ENCODE measurements at regions not wholly inside any gene's neighbourhood (a gene's known extent, or its start where the extent isn't known, plus 50 kb on each side); places are given as distances from the start of the nearest gene placed in this dataset.

DNA sequence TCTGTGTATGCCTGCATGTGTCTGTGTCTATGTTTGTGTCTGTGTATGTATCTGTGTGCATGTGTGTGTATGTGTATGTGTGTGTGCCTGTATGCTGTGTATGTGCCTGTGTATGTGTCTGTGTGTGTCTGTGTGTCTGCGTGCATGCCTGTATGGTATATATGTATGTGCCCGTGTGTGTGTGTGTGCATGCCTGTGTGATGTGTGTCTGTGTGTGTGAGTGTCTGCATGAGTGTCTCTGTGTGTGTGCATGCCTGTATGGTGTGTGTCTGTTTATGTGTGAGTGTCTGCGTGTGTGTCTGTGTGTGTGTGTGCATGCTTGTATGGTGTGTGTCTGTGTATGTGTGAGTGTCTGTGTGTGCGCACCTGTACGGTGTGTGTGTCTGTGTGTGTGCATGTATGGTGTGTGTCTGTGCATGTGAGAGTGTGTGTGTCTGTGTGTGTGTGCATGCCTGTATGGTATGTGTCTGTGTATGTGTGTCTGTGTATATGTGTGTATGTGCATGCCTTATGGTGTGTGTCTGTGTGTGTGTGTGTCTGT, 137.1 kb upstream of the IRX2 start:
- Histone ChIP-seq H3K27ac (ENCODE audit: low read depth, low read length) (no peak overlapping the region), H3K9me3 (ENCODE audit: control insufficient read depth in 3 of 3, low read length in 3 of 3) (peaks cover 0 to 2% (median 0%) of the 10 kb centered on the region in 3 donors)

DNA sequence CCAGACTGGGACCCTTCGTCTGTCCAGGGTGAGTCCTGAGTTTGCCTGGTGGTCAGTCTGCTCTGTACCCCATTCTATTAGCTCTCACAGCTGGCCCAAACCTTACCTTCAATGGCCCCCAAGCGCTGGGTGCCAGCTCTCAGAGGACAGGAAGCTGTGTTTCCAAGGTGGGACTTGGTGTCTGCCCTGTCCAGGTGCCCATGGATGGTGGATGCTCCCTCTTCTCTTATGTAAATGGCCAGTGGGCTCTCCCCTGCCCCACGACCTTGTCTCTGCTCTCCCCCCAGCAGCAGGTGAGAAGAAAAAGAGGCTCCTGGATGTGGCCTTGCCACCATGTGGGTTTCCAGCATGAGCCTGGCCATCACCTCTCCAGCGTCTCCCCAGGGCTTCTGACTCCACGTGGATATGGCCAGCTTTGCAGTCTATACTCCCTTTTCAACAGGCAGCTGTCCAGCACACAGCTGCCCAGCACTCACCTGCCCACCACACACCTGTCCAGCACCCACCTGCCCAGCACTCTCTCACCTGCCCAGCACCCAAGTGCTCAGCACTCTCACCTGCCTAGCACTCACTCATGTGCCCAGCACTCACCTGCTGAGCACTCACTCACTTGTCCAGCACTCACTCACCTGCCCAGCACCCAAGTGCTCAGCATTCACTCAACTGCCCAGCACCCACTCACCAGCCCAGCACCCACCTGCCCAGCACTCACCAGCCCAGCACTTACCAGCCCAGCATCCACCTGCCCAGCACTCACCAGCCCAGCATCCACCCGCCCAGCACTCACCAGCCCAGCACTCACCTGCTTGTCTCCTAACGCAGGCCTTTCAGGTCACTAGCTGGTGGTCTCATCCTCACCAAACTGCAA, 136.2 kb upstream of the IRX2 start:
- Histone ChIP-seq H3K9ac (ENCODE audit: low read depth in 1 of 3, low read length in 3 of 3) (no peak overlapping the region), H3K36me3 (ENCODE audit: control insufficient read depth in 3 of 3, insufficient read depth in 3 of 3, low read length in 3 of 3) (no peaks in the 10 kb centered on the region), H3K27me3 (ENCODE audit: control insufficient read depth in 3 of 3, insufficient read depth in 3 of 3, low read length in 3 of 3) (no peaks in the 10 kb centered on the region), H3K4me1 (ENCODE audit: control insufficient read depth in 3 of 3, insufficient read depth in 3 of 3, low read length in 3 of 3) (no peaks in the 10 kb centered on the region), H3K9me3 (ENCODE audit: control insufficient read depth in 3 of 3, low read length in 3 of 3) (peaks cover 0 to 2% (median 0%) of the 10 kb centered on the region in 3 donors), H3K27ac (ENCODE audit: low read depth, low read length) (no peak overlapping the region), H3K4me3 (ENCODE audit: low read length in 3 of 3) (no peak overlapping the region)

More for the DNA sequence above, 137.1 kb upstream of the IRX2 start:
- Histone ChIP-seq H3K36me3 (ENCODE audit: control insufficient read depth in 3 of 3, insufficient read depth in 3 of 3, low read length in 3 of 3) (no peaks in the 10 kb centered on the region), H3K27me3 (ENCODE audit: control insufficient read depth in 3 of 3, insufficient read depth in 3 of 3, low read length in 3 of 3) (no peaks in the 10 kb centered on the region), H3K9ac (ENCODE audit: low read depth in 1 of 3, low read length in 3 of 3) (no peak overlapping the region), H3K4me3 (ENCODE audit: low read length in 3 of 3) (peak overlapping the region in 1 of 3 donors; percentile 9), H3K4me1 (ENCODE audit: control insufficient read depth in 3 of 3, insufficient read depth in 3 of 3, low read length in 3 of 3) (no peaks in the 10 kb centered on the region)

DNA sequence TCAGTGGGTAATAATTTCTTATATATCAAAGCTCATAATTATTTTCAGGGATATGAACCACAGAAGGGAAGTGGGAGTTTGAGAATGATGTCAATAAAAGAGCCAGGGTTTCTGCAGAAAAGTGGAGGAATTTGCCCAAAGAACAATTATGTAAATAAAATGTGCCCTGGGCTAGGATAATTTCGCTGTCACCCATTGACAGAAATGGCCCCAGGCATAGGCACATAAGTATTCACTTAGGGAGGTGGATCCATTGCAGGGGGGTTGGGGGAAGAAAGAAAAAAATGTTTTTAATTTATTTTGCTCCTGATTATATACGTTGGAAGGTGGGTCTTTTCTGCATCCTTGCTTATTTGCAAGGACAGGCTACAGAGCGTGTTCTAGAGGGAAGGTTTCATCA, 135.1 kb upstream of the IRX2 start:
- Histone ChIP-seq H3K27me3 (ENCODE audit: control insufficient read depth in 3 of 3, insufficient read depth in 3 of 3, low read length in 3 of 3) (no peaks in the 10 kb centered on the region), H3K9me3 (ENCODE audit: control insufficient read depth in 3 of 3, low read length in 3 of 3) (peaks cover 0 to 2% (median 0%) of the 10 kb centered on the region in 3 donors), H3K4me3 (ENCODE audit: low read length in 3 of 3) (no peak overlapping the region), H3K27ac (ENCODE audit: low read depth, low read length) (no peak overlapping the region), H3K36me3 (ENCODE audit: control insufficient read depth in 3 of 3, insufficient read depth in 3 of 3, low read length in 3 of 3) (no peaks in the 10 kb centered on the region), H3K9ac (ENCODE audit: low read depth in 1 of 3, low read length in 3 of 3) (no peak overlapping the region), H3K4me1 (ENCODE audit: control insufficient read depth in 3 of 3, insufficient read depth in 3 of 3, low read length in 3 of 3) (no peaks in the 10 kb centered on the region)

DNA sequence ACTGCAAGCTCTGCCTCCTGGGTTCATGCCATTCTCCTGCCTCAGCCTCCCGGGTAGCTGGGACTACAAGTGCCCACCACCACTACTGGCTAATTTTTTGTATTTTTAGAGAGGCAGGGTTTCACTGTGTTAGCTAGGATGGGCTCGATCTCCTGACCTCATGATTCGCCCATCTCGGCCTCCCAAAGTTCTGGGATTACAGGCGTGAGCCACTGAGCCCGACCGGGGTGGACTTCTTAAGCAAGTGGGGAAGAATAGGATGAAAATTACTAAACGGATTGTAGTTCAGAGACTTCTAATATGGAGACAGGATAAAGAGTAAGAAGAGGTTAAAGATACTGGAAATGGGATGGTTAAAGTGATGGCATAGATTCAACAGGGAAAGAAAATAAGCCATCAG, 132.3 kb upstream of the IRX2 start:
- Histone ChIP-seq H3K27me3 (ENCODE audit: control insufficient read depth in 3 of 3, insufficient read depth in 3 of 3, low read length in 3 of 3) (no peaks in the 10 kb centered on the region), H3K27ac (ENCODE audit: low read depth, low read length) (no peak overlapping the region), H3K36me3 (ENCODE audit: control insufficient read depth in 3 of 3, insufficient read depth in 3 of 3, low read length in 3 of 3) (no peaks in the 10 kb centered on the region), H3K9ac (ENCODE audit: low read depth in 1 of 3, low read length in 3 of 3) (no peak overlapping the region), H3K4me3 (ENCODE audit: low read length in 3 of 3) (no peak overlapping the region), H3K9me3 (ENCODE audit: control insufficient read depth in 3 of 3, low read length in 3 of 3) (peaks cover 0 to 3% (median 0%) of the 10 kb centered on the region in 3 donors), H3K4me1 (ENCODE audit: control insufficient read depth in 3 of 3, insufficient read depth in 3 of 3, low read length in 3 of 3) (no peaks in the 10 kb centered on the region)

DNA sequence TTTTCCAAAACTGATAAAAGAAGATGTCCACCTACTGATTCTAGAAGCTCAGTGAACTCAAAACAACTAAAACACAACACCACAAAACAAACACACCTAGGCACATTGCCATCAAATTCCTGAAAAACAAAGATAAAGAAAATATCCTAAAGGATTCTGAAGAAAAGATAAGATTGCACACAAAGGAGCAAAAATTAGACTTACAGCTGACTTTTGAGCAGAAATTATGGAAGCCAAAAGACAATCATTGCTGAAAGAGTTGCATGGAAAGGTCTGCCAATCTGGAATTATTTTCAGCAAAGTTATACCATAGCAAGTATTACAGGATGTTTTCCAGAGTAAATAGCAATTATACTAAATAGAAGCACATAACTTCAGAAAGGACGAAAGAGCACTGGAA, 128.2 kb upstream of the IRX2 start:
- no peaks in the 10 kb centered on the region for H3K27me3 ChIP-seq (ENCODE audit: control insufficient read depth in 3 of 3, insufficient read depth in 3 of 3, low read length in 3 of 3)
- H3K36me3 ChIP-seq (ENCODE audit: control insufficient read depth in 3 of 3, insufficient read depth in 3 of 3, low read length in 3 of 3), result no peaks in the 10 kb centered on the region
- H3K9ac ChIP-seq (ENCODE audit: low read depth in 1 of 3, low read length in 3 of 3), result no peak overlapping the region
- no peak overlapping the region for H3K4me3 ChIP-seq (ENCODE audit: low read length in 3 of 3)
- H3K27ac ChIP-seq (ENCODE audit: low read depth, low read length), result no peak overlapping the region
- peaks cover 0 to 7% (median 0%) of the 10 kb centered on the region in 3 donors for H3K9me3 ChIP-seq (ENCODE audit: control insufficient read depth in 3 of 3, low read length in 3 of 3)
- H3K4me1 ChIP-seq (ENCODE audit: control insufficient read depth in 3 of 3, insufficient read depth in 3 of 3, low read length in 3 of 3), result no peaks in the 10 kb centered on the region

DNA sequence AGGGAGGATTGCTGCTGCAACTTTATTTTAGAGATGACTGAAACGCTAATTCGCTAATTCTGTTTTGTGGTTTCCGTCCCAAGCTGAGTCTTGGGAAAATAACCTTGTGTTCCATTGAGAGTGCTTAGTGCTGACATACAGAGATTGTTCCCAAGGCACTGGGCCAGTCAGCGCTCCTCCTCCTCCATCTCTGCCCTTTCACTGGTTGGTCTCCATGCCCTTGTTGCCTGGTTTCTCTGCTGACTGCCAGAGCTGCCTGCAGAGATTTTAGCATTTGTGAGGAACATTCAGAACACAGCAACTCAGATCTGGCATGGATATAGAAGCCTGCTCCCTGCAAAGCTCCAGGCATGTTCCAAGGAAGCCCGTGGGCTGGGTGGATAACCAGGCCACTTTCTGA, 126.0 kb upstream of the IRX2 start:
- H3K9me3 ChIP-seq (ENCODE audit: control insufficient read depth in 3 of 3, low read length in 3 of 3), result peaks cover 0 to 7% (median 0%) of the 10 kb centered on the region in 3 donors
- no peak overlapping the region for H3K4me3 ChIP-seq (ENCODE audit: low read length in 3 of 3)
- no peak overlapping the region for H3K9ac ChIP-seq (ENCODE audit: low read depth in 1 of 3, low read length in 3 of 3)
- no peaks in the 10 kb centered on the region for H3K36me3 ChIP-seq (ENCODE audit: control insufficient read depth in 3 of 3, insufficient read depth in 3 of 3, low read length in 3 of 3)
- no peak overlapping the region for H3K27ac ChIP-seq (ENCODE audit: low read depth, low read length)
- no peaks in the 10 kb centered on the region for H3K27me3 ChIP-seq (ENCODE audit: control insufficient read depth in 3 of 3, insufficient read depth in 3 of 3, low read length in 3 of 3)
- no peaks in the 10 kb centered on the region for H3K4me1 ChIP-seq (ENCODE audit: control insufficient read depth in 3 of 3, insufficient read depth in 3 of 3, low read length in 3 of 3)

DNA sequence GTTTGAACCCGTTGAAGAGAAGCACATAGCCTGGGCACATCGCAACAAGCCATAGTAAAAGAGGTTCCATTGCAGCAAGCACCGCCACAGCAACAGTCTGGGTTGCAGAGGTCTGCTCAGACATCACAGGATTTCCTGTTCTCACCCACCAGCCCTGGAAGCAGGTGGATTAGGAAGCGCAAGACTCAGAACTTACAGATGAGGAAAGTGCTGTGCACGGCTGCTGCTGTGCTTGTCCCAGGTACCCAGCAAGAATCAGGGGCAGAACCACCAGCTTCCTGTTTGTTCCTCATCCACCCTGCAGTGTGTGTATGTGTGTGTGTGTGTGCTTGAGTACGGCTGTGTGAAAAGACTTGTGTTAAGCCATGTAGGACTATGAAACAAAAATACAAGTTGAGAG, 124.7 kb upstream of the IRX2 start:
- Histone ChIP-seq H3K36me3 (ENCODE audit: control insufficient read depth in 3 of 3, insufficient read depth in 3 of 3, low read length in 3 of 3) (no peaks in the 10 kb centered on the region), H3K27ac (ENCODE audit: low read depth, low read length) (no peak overlapping the region), H3K4me1 (ENCODE audit: control insufficient read depth in 3 of 3, insufficient read depth in 3 of 3, low read length in 3 of 3) (no peaks in the 10 kb centered on the region), H3K4me3 (ENCODE audit: low read length in 3 of 3) (no peak overlapping the region), H3K9ac (ENCODE audit: low read depth in 1 of 3, low read length in 3 of 3) (no peak overlapping the region), H3K9me3 (ENCODE audit: control insufficient read depth in 3 of 3, low read length in 3 of 3) (peaks cover 0 to 7% (median 0%) of the 10 kb centered on the region in 3 donors), H3K27me3 (ENCODE audit: control insufficient read depth in 3 of 3, insufficient read depth in 3 of 3, low read length in 3 of 3) (no peaks in the 10 kb centered on the region)

DNA sequence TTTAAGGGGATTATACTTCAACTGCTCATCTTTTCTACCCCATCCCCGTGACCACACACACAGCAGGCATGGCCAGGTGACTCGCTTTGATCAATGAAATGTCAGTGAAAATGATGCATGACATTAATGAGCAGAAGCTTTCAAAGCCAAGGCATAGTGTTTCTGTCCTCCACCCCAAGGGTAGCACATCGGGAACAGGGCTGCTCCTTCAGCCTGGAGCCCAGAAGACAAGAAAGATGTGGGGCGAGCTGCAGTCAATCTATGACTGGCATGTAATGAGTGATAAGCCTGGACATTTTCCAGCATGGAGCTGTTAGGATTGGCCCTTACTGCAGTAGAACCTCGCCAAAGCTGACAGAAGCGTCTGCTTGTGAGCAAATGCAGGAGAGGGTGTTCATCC, 122.6 kb upstream of the IRX2 start:
- H3K4me1 ChIP-seq (ENCODE audit: control insufficient read depth in 3 of 3, insufficient read depth in 3 of 3, low read length in 3 of 3), result no peaks in the 10 kb centered on the region
- no peak overlapping the region for H3K4me3 ChIP-seq (ENCODE audit: low read length in 3 of 3)
- H3K27me3 ChIP-seq (ENCODE audit: control insufficient read depth in 3 of 3, insufficient read depth in 3 of 3, low read length in 3 of 3), result no peaks in the 10 kb centered on the region
- peaks cover 0 to 4% (median 0%) of the 10 kb centered on the region in 3 donors for H3K9me3 ChIP-seq (ENCODE audit: control insufficient read depth in 3 of 3, low read length in 3 of 3)
- no peak overlapping the region for H3K27ac ChIP-seq (ENCODE audit: low read depth, low read length)
- H3K36me3 ChIP-seq (ENCODE audit: control insufficient read depth in 3 of 3, insufficient read depth in 3 of 3, low read length in 3 of 3), result no peaks in the 10 kb centered on the region
- no peak overlapping the region for H3K9ac ChIP-seq (ENCODE audit: low read depth in 1 of 3, low read length in 3 of 3)

DNA sequence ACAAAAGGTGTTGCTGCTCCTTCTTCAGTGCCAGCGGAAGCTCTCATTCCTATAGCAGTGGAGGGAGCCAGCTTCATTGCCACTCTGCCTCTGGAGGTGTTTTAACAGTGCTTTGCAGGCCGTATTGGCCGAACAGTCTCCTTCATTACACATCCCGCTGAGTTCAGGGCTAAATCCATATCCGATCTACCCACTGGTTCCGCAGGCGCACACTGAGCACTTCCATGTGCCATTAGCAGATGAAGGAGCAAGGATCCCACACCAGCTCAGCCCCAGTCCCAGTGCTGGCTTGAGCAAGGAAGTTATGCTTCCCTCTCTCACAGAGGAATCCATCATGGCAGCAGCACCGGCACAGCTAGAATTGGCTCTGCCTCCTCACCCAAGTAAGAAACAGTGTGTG, 121.2 kb upstream of the IRX2 start:
- H3K4me1 ChIP-seq (ENCODE audit: control insufficient read depth in 3 of 3, insufficient read depth in 3 of 3, low read length in 3 of 3), result no peaks in the 10 kb centered on the region
- H3K27me3 ChIP-seq (ENCODE audit: control insufficient read depth in 3 of 3, insufficient read depth in 3 of 3, low read length in 3 of 3), result no peaks in the 10 kb centered on the region
- no peak overlapping the region for H3K9ac ChIP-seq (ENCODE audit: low read depth in 1 of 3, low read length in 3 of 3)
- H3K4me3 ChIP-seq (ENCODE audit: low read length in 3 of 3), result no peak overlapping the region
- H3K27ac ChIP-seq (ENCODE audit: low read depth, low read length), result no peak overlapping the region
- no peaks in the 10 kb centered on the region for H3K9me3 ChIP-seq (ENCODE audit: control insufficient read depth in 3 of 3, low read length in 3 of 3)
- no peaks in the 10 kb centered on the region for H3K36me3 ChIP-seq (ENCODE audit: control insufficient read depth in 3 of 3, insufficient read depth in 3 of 3, low read length in 3 of 3)

DNA sequence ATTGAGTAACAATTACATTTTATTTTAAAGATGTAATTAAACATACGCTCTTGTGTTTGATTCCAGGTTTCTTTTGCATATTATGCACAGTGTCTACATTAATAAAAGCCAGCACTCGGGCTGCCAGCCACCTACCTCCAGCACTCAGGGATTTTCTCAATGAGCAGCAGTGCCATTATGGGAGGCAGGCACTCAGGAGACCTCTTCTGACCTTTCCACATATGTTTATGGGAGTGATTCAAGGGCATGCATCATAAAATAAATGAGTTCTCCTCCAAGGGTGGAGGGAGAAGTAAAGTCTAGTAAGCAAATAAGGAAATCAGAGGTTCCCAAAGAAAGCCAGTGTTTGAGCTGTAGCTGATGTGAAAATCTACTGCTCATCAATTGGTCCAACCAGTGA, 119.8 kb upstream of the IRX2 start:
- H3K4me3 ChIP-seq (ENCODE audit: low read length in 3 of 3), result no peak overlapping the region
- no peak overlapping the region for H3K27ac ChIP-seq (ENCODE audit: low read depth, low read length)
- peaks cover 0 to 4% (median 3%) of the 10 kb centered on the region in 3 donors for H3K27me3 ChIP-seq (ENCODE audit: control insufficient read depth in 3 of 3, insufficient read depth in 3 of 3, low read length in 3 of 3)
- no peaks in the 10 kb centered on the region for H3K36me3 ChIP-seq (ENCODE audit: control insufficient read depth in 3 of 3, insufficient read depth in 3 of 3, low read length in 3 of 3)
- no peak overlapping the region for H3K9ac ChIP-seq (ENCODE audit: low read depth in 1 of 3, low read length in 3 of 3)
- H3K9me3 ChIP-seq (ENCODE audit: control insufficient read depth in 3 of 3, low read length in 3 of 3), result peaks cover 0 to under 1% (median 0%) of the 10 kb centered on the region in 3 donors
- no peaks in the 10 kb centered on the region for H3K4me1 ChIP-seq (ENCODE audit: control insufficient read depth in 3 of 3, insufficient read depth in 3 of 3, low read length in 3 of 3)

Data from skeletal muscle tissue (tissue), 3 donors.